NCI-H1092 treated with DMSO at 0.1 percent for 48 hours (cell line): ENCODE measurements at regions not wholly inside any gene's neighbourhood (a gene's known extent, or its start where the extent isn't known, plus 50 kb on each side); places are given as distances from the start of the nearest gene placed in this dataset.

Experiments used
- DNase-seq: peaks from one replicate; lab custom pipeline; 2025; lab: John Stamatoyannopoulos, UW

GRCh38 chr14:58947814-58948445 is 240.5 kb upstream of the DAAM1 start:
- no peak for DNase-seq

GRCh38 chr14:58950555-58950954 is 237.9 kb upstream of the DAAM1 start:
- DNase-seq = no peak

- DNase-seq = no peak
These were observed 237.3 kb upstream of the DAAM1 start for GRCh38 chr14:58951143-58951542.

- no peak for DNase-seq
These were observed 234.4 kb upstream of the DAAM1 start for GRCh38 chr14:58954052-58954451.

GRCh38 chr14:58954901-58955861 is 233.3 kb upstream of the DAAM1 start:
- DNase-seq = no peak

- DNase-seq = no peak
These were observed 227.3 kb upstream of the DAAM1 start for GRCh38 chr14:58961045-58961731.

- no peak for DNase-seq
These were observed 224.4 kb upstream of the DAAM1 start for GRCh38 chr14:58963873-58964597.

GRCh38 chr14:58964598-58964928 is 223.9 kb upstream of the DAAM1 start:
- DNase-seq = no peak

- DNase-seq = no peak
These were observed 222.9 kb upstream of the DAAM1 start for GRCh38 chr14:58965601-58966000.

GRCh38 chr14:58966997-58967396 is 221.5 kb upstream of the DAAM1 start:
- no peak for DNase-seq

- no peak for DNase-seq
These were observed 218.3 kb upstream of the DAAM1 start for GRCh38 chr14:58969951-58970751.

GRCh38 chr14:58972233-58973017 is 216.0 kb upstream of the DAAM1 start:
- no peak for DNase-seq

GRCh38 chr14:58977366-58977765 is 211.1 kb upstream of the DAAM1 start:
- DNase-seq = no peak

- DNase-seq = no peak
These were observed 210.1 kb upstream of the DAAM1 start for GRCh38 chr14:58978343-58978742.

- DNase-seq = no peak
These were observed 209.1 kb upstream of the DAAM1 start for GRCh38 chr14:58979325-58979724.

- no peak for DNase-seq
These were observed 206.6 kb upstream of the DAAM1 start for GRCh38 chr14:58981840-58982239.

- no peak for DNase-seq
These were observed 202.7 kb upstream of the DAAM1 start for GRCh38 chr14:58985786-58986185.

GRCh38 chr14:58987591-58987990 is 200.9 kb upstream of the DAAM1 start:
- no peak for DNase-seq

- DNase-seq = no peak
These were observed 195.5 kb upstream of the DAAM1 start for GRCh38 chr14:58992935-58993334.

GRCh38 chr14:58994130-58994529 is 194.3 kb upstream of the DAAM1 start:
- DNase-seq = no peak

GRCh38 chr14:59004012-59004411 is 184.5 kb upstream of the DAAM1 start:
- DNase-seq = no peak
